Activated CD4-positive, alpha-beta memory T cell treated with anti-CD3 and anti-CD28 coated beads for 36 hours (primary cell): ENCODE measurements at regions not wholly inside any gene's neighbourhood (a gene's known extent, or its start where the extent isn't known, plus 50 kb on each side); places are given as distances from the start of the nearest gene placed in this dataset.
"Not testable (repeated sequence)": the region's sequence is repeated elsewhere in the genome, so short reads cannot be mapped to it uniquely, and the experiment has no call there.

Source experiments
- CTCF ChIA-PET: fragments of 350-600 bp; sonication (Branson Sonifier 250); formaldehyde crosslinking; loops from one replicate; lab custom pipeline; 2021; ENCODE audit warnings: antibody characterized with exemption, inconsistent platforms; lab: Charles Lee
- POLR2A ChIA-PET: fragments of 350-600 bp; sonication (Branson Sonifier 250); formaldehyde crosslinking; loops from one replicate; lab custom pipeline; 2021; ENCODE audit warnings: antibody characterized with exemption; lab: Charles Lee
- DNase-seq: peaks from one replicate; pipeline ENCODE4 v3.0.0-alpha.2; 2020
- H3K27ac Mint-ChIP-seq: one replicate; pipeline ENCODE4 v1.8.0; 2021; ENCODE audit warnings: mixed read lengths
- H3K27me3 Mint-ChIP-seq: one replicate; pipeline ENCODE4 v1.8.0; 2021; ENCODE audit warnings: mixed read lengths
- H3K36me3 Mint-ChIP-seq: one replicate; pipeline ENCODE4 v1.8.0; 2021; ENCODE audit warnings: mixed read lengths
- H3K4me1 Mint-ChIP-seq: one replicate; pipeline ENCODE4 v1.8.0; 2021; ENCODE audit warnings: low read depth, mixed read lengths
- H3K4me3 Mint-ChIP-seq: one replicate; pipeline ENCODE4 v1.8.0; 2021; ENCODE audit warnings: mild to moderate bottlenecking, mixed read lengths
- H3K9me3 Mint-ChIP-seq: one replicate; pipeline ENCODE4 v1.8.0; 2021; ENCODE audit warnings: mixed read lengths
- intact Hi-C: fragments of 100-400 bp; cut with micrococcal nuclease; formaldehyde crosslinking; loops from one replicate; pipeline ENCODE4 v1.15.1; 2023

DNA sequence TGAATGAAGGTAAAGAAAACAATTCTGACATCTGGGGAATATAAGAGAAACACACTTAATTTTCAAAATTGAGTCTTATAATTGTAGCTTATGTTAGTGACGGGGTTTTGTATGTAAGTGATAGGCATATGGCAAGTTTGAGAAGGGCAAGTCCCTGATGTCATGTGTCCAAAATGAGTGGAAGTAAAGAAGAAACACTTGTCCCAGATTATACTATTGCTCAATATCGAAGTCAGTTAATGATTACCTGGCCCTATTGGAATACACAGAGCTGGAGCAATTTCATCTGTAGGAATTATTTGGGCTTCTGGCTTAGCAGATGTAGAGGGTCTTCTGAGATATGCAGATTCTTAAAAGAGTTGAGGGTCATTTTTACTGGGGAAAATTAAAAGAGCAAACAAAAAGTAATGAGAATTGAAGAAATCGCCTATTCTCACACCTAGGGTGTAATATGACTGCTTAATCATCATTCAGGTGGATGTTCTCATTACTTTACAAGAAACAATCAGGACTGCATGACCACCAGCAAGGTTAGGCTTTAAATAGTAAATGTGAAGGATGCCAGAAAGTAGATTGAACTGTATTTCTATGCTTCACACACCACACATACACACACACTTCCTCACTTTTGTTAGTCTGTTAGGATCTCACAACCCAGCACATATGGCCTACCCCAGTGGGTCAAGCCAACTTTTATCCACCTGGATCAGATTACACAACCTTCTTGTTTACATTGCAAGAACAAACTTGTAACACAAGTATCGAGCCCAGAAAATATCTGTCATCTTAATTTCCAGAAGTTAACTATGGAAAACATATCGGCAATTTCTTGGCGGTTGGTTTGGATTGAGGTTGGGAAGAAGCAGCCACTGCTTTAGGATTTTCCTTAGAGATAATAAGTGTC, 183.3 kb upstream of the LRRC3B start:
- intact Hi-C loops: no loop called here

DNA sequence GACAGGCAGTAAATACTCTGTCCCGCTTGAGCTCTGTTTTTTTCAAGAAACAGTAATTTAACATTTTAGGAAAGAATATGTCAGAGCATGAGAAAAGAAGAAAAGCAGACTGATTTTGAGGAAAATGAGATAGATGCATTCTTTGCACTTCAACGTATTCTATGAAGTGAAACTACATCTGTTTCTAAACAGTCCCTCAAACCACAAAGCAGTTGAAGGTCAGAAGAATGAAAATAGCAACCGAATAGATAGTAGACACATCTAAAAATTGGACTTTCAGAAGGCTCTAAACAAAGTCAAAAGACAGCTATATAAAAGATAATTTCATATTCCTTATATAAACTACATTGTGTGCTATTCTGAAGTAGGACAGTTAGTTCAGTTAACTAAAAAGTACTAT, 172.6 kb upstream of the LRRC3B start:
- no peak for DNase-seq
- intact Hi-C loops: no loop called here
- POLR2A ChIA-PET: no interaction called here
- Mint-ChIP-seq H3K27me3 (no peaks in the 10 kb centered on the region), H3K36me3 (no peaks in the 10 kb centered on the region), H3K4me1 (no peaks in the 10 kb centered on the region), H3K27ac (no peak overlapping the region), H3K4me3 (no peak overlapping the region), H3K9me3 (no peaks in the 10 kb centered on the region)
- CTCF ChIA-PET: no interaction called here

More for the DNA sequence above, 183.3 kb upstream of the LRRC3B start:
- ChIA-PET POLR2A (no interaction called here), CTCF (no interaction called here)
- Mint-ChIP-seq H3K27ac (no peak overlapping the region), H3K9me3 (no peaks in the 10 kb centered on the region), H3K4me3 (no peak overlapping the region), H3K36me3 (no peaks in the 10 kb centered on the region), H3K4me1 (no peaks in the 10 kb centered on the region), H3K27me3 (no peaks in the 10 kb centered on the region)
- no peak for DNase-seq

DNA sequence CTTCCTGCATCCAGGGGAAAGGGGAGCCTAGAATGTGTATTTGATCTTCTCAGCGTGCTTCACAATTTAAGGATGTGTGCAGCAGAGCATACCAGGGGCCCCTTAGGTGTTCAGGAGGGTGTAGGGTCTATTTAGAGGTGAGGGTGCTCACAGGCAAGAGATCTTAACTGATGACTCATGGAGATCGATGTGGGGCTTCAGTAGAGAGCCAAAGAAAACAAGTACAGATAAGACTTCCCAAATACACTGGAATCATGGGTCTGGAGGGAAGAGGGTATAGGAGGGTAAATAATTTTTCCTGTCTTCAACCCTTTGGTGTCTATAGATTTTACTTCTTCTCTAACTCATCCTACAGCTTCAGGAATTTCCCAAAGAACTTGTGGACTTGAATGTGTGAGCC, 170.2 kb upstream of the LRRC3B start:
- POLR2A ChIA-PET: no interaction called here
- H3K4me3 Mint-ChIP-seq: no peak overlapping the region

DNA sequence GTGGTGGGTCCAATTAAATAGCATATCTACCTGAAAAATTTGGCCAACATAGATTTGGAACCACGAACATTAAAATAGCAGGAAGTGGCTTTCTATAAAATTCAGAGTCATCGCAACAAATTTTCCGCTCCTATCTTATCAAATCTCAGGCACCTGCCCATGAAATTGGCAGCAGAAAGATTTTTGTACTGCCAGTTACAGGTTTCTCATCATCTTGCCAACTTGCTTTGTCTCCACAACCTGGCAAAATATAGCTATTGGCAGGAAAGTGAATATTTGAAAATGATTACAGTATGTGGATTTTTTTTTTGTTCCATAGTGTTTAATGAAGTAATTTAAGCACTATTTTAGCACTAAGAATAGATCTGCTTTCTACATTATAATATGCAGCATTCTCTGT, 161.6 kb upstream of the LRRC3B start:
- H3K27ac Mint-ChIP-seq: no peak overlapping the region

More for the DNA sequence above, 170.2 kb upstream of the LRRC3B start:
- no peaks in the 10 kb centered on the region for H3K4me1 Mint-ChIP-seq
- H3K36me3 Mint-ChIP-seq: no peaks in the 10 kb centered on the region
- H3K9me3 Mint-ChIP-seq: no peaks in the 10 kb centered on the region
- no peak overlapping the region for H3K27ac Mint-ChIP-seq
- CTCF ChIA-PET: no interaction called here
- intact Hi-C loops: no loop called here
- no peak for DNase-seq
- no peaks in the 10 kb centered on the region for H3K27me3 Mint-ChIP-seq

DNA sequence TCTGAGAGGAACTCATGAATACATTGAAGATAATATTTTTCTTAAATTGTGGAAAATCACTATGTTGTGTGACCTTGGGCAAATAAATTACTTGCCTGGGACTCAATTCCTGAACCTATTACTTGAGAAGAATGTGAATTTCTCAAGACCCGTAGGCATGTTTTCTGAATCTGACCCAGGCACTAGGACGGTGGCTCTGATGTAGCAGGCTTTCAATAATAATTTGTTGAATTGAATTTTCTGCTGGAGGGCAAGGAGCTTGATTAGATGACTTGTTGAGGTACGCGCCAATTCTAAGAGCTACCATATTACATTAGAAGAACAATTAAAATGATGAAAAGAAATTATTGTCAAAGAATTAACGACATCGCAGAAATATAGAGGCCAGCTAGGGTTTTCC, 150.2 kb upstream of the LRRC3B start:
- H3K36me3 Mint-ChIP-seq: no peaks in the 10 kb centered on the region
- no peaks in the 10 kb centered on the region for H3K4me1 Mint-ChIP-seq
- H3K9me3 Mint-ChIP-seq: peaks cover 16% of the 10 kb centered on the region
- H3K27ac Mint-ChIP-seq: no peak overlapping the region
- POLR2A ChIA-PET: no interaction called here
- H3K4me3 Mint-ChIP-seq: no peak overlapping the region
- no peak for DNase-seq
- no peaks in the 10 kb centered on the region for H3K27me3 Mint-ChIP-seq
- CTCF ChIA-PET: no interaction called here
- intact Hi-C loops: no loop called here

More for the DNA sequence above, 161.6 kb upstream of the LRRC3B start:
- Mint-ChIP-seq H3K4me1 (no peaks in the 10 kb centered on the region), H3K27me3 (no peaks in the 10 kb centered on the region), H3K36me3 (no peaks in the 10 kb centered on the region), H3K4me3 (no peak overlapping the region), H3K9me3 (peaks cover 7% of the 10 kb centered on the region)
- DNase-seq: no peak
- CTCF ChIA-PET: no interaction called here
- intact Hi-C loops: no loop called here
- POLR2A ChIA-PET: no interaction called here

DNA sequence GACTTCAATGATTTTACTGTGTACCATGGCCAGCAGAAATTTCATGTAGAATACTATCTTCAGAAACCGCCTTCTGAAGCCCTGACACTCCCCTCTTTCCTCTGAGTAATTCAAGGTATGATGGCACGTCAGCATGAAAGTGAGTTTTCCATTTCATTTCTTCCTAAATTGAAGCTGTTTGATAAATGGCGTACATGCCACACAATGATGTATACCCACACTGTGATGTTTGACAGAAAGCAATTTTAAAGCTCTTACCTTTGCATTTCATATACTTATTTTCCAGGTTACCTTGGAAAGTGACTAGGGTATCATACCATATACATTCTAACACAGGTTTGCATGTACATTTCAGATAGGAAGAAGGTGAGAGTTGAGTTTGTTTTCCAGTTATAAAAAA, 147.9 kb upstream of the LRRC3B start:
- no peak for DNase-seq
- Mint-ChIP-seq H3K4me3 (no peak overlapping the region), H3K27ac (no peak overlapping the region), H3K9me3 (peaks cover 4% of the 10 kb centered on the region), H3K4me1 (no peaks in the 10 kb centered on the region), H3K36me3 (no peaks in the 10 kb centered on the region), H3K27me3 (no peaks in the 10 kb centered on the region)
- ChIA-PET POLR2A (no interaction called here), CTCF (no interaction called here)
- intact Hi-C loops: no loop called here

DNA sequence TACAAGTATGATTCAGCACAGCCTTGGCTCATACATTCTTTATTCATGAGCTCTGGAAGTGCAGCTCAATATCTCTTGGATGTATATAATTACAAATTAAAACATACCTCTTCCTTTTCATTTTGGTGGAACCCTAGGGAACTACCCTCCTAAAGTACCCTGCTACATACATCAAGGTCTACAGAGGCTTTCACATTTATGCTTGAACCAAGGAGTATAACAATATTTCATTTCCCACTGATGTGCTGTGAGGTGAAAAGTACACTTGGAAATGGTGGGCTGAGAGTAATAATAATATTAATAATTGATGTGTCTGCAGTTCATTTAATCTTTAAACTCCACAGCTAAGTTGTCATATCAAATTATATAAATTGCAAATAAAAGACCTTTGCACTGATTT, 142.2 kb upstream of the LRRC3B start:
- CTCF ChIA-PET: no interaction called here
- Mint-ChIP-seq H3K4me3 (no peak overlapping the region), H3K36me3 (no peaks in the 10 kb centered on the region), H3K27me3 (no peaks in the 10 kb centered on the region), H3K27ac (no peak overlapping the region), H3K4me1 (no peaks in the 10 kb centered on the region), H3K9me3 (peaks cover 4% of the 10 kb centered on the region)
- intact Hi-C loops: no loop called here
- no peak for DNase-seq
- POLR2A ChIA-PET: no interaction called here

DNA sequence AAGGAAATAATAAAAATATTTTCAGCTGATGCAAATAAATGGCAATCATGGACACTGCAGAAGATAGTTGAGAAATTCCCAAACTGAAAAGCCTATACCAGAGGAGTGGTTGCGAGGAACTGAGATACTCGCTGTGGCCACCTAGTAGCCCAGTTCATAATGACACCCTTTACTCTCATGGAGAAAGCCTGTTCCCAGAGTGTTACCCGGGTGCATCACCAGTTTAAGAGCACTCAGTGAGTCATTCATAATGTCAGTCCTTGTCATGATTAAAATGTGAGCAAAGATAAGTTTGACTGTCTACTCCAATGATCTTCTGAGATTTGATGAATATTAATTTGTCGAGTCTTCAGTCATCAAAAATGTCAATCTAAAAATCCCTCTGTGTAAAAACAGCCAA, 138.4 kb upstream of the LRRC3B start:
- H3K9me3 Mint-ChIP-seq: peaks cover 4% of the 10 kb centered on the region
- CTCF ChIA-PET: interaction anchor here (1.3 kb wide), 1 partner anchor 228 kb away, joined by 3 read pairs; no protein-coding TSS in a partner anchor
- no peaks in the 10 kb centered on the region for H3K4me1 Mint-ChIP-seq
- POLR2A ChIA-PET: no interaction called here
- no peak for DNase-seq
- no peaks in the 10 kb centered on the region for H3K27me3 Mint-ChIP-seq
- intact Hi-C loops: no loop called here
- H3K27ac Mint-ChIP-seq: no peak overlapping the region
- no peak overlapping the region for H3K4me3 Mint-ChIP-seq
- no peaks in the 10 kb centered on the region for H3K36me3 Mint-ChIP-seq

DNA sequence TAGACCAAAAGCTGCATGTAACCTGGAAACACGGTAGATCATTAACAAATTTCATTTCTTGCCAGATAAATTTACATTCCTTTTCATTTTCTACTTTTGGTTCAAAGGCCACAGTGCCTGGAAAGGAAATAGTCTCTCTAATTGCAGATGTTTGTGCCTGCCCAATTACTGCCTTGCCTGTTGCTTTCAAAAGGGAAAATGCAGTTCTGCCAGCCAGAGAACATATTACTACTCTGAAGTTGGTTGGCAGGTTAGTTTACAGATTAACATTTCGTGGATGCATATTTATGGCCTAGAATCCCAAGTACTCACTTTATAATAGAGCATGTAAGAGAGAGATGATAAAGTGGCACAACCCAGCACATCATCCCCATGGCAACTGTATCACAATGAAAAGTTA, 124.3 kb upstream of the LRRC3B start:
- no peaks in the 10 kb centered on the region for H3K27me3 Mint-ChIP-seq
- H3K4me1 Mint-ChIP-seq: no peaks in the 10 kb centered on the region
- ChIA-PET CTCF (no interaction called here), POLR2A (no interaction called here)
- H3K36me3 Mint-ChIP-seq: no peaks in the 10 kb centered on the region
- intact Hi-C loops: no loop called here
- no peak overlapping the region for H3K4me3 Mint-ChIP-seq
- peaks cover 6% of the 10 kb centered on the region for H3K9me3 Mint-ChIP-seq
- DNase-seq: no peak
- no peak overlapping the region for H3K27ac Mint-ChIP-seq

DNA sequence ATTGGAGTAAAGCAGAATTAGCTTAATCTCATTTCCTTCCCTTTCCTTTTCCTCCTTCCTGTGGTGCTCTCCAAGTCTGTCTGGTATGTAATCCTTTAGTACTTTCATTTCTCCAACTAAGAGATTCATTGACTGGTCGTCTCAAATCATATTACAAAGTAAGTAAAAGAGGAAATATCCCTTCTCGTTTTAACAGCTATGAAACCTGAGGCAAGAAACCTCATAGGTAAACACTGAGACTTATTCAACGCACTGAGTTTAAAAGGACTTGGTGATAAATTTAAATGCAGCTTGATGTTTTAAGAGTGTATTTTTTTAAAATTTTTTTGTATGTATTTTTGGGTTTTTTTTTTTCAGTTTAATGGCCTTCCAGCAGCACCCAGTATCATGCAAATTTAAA, 117.2 kb upstream of the LRRC3B start:
- H3K4me1 Mint-ChIP-seq: no peaks in the 10 kb centered on the region
- no peak overlapping the region for H3K4me3 Mint-ChIP-seq
- DNase-seq: no peak
- ChIA-PET CTCF (no interaction called here), POLR2A (no interaction called here)
- intact Hi-C loops: no loop called here
- H3K27ac Mint-ChIP-seq: no peak overlapping the region
- no peaks in the 10 kb centered on the region for H3K27me3 Mint-ChIP-seq
- H3K36me3 Mint-ChIP-seq: no peaks in the 10 kb centered on the region
- H3K9me3 Mint-ChIP-seq: no peaks in the 10 kb centered on the region

DNA sequence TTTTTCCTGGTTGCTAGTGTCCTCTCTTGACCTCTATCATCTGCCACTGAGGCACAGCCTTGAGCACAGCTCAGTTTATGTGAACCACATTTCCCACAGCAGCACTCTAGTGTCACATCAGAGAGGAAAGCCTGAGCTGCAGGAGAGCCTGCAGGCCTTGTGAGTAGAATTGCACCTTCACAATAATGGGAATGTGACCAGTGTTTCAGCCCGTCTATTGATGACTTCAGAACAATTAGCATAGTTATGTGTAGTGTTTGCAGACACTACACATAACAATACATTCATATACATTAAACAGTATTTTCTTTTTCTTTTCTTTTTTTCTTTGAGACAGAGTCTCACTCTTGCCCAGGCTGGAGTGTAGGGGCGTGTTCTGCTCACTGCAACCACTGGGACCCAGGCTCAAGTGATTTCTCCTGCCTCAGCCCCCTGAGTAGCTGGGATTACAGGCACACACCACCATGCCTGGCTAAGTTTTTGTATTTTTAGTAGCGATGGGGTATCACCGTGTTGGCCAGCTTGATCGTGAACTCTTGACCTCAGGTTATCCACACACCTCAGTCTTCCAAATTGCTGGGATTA, 108.0 kb upstream of the LRRC3B start:
- H3K9me3 Mint-ChIP-seq, H3K4me3 Mint-ChIP-seq, intact Hi-C loops, CTCF ChIA-PET, H3K27me3 Mint-ChIP-seq, H3K27ac Mint-ChIP-seq, POLR2A ChIA-PET, H3K36me3 Mint-ChIP-seq, H3K4me1 Mint-ChIP-seq, DNase-seq: not testable (repeated sequence)

DNA sequence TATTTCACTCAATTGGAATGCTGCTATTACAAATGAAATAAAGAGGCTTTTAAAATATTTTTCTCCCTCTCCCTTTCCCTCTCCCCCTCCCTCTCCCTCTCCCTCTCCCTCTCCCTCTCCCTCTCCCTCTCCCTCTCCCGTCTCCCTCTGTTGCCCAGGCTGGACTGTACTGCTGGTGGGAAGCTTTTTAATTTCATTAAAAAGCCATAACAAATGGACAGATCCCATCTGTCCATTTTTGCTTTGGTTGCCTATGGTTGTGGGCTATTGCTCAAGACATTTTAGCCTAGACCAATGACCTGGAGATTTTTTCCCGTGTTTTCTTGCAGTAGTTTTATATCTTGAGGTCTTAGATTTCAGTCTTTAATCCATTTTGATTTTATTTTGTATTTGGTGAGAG, 107.2 kb upstream of the LRRC3B start:
- H3K36me3 Mint-ChIP-seq: no peaks in the 10 kb centered on the region
- POLR2A ChIA-PET: no interaction called here
- H3K4me1 Mint-ChIP-seq: no peaks in the 10 kb centered on the region
- H3K9me3 Mint-ChIP-seq: no peaks in the 10 kb centered on the region
- intact Hi-C loops: no loop called here
- no peak overlapping the region for H3K27ac Mint-ChIP-seq
- DNase-seq: no peak
- CTCF ChIA-PET: no interaction called here
- no peak overlapping the region for H3K4me3 Mint-ChIP-seq
- H3K27me3 Mint-ChIP-seq: no peaks in the 10 kb centered on the region

DNA sequence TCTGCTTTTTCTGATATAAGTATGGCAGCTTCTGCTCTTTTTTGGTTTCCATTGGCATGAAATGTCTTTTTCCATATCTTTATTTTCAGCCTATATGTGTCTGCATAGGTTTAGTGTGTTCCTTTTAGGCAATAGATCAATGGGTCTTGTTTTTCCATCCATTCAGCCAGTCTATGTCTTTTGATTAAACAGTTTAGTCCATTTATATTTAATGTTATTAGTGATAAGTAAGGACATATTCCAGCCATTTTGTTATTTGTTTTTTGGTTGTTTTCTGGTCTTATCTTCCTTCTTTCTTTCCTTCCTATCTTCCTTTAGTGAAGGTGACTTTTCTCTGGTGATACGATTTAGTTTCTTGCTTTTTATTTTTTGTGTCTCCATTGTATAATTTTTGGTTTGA, 101.3 kb upstream of the LRRC3B start:
- DNase-seq: no peak
- no peaks in the 10 kb centered on the region for H3K36me3 Mint-ChIP-seq
- no peaks in the 10 kb centered on the region for H3K27me3 Mint-ChIP-seq
- ChIA-PET POLR2A (no interaction called here), CTCF (no interaction called here)
- no peaks in the 10 kb centered on the region for H3K4me1 Mint-ChIP-seq
- intact Hi-C loops: no loop called here
- no peak overlapping the region for H3K4me3 Mint-ChIP-seq
- peaks cover 24% of the 10 kb centered on the region for H3K9me3 Mint-ChIP-seq
- no peak overlapping the region for H3K27ac Mint-ChIP-seq
